ENCODE measurements at regions not wholly inside any gene's neighbourhood (a gene's known extent, or its start where the extent isn't known, plus 50 kb on each side); places are given as distances from the start of the nearest gene placed in this dataset.
A peak's percentile ranks its signal among the peaks of the same experiment; 100 is the strongest.
"Not testable (repeated sequence)": the region's sequence is repeated elsewhere in the genome, so short reads cannot be mapped to it uniquely, and the experiment has no call there.

DNA sequence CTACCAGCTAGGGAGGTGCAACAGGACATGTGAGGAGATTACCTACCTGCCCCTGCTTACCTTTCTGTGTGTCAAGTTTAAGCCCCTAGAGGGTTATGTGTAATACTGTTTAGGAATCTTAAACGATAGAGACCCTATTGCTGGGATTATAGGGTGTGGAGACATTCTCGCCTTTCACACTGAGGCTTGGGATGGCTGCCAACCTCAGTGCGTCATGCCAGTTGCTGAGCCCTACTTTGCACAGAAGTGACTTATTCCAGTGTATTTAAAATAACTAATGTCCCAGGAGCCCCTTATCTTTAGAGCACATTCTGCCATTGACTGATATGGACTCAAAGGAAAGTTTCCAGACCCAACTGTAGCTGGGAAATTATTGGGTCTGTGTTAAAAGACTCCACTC, 76.6 kb upstream of the XPA start:
- H3K36me3 ChIP-seq (ENCODE audit: control insufficient read depth in 1 of 2, insufficient read depth in 2 of 2, low read length in 2 of 2) = no peaks in the 10 kb centered on the region
- H3K4me1 ChIP-seq (ENCODE audit: control insufficient read depth in 1 of 2, insufficient read depth in 2 of 2, low read length in 2 of 2) = peaks cover 0 to 7% of the 10 kb centered on the region in 2 donors
- no peak overlapping the region for H3K4me3 ChIP-seq (ENCODE audit: low read depth in 1 of 2, low read length in 2 of 2)
- no peak overlapping the region for H3K27ac ChIP-seq (ENCODE audit: low read length)
- H3K27me3 ChIP-seq (ENCODE audit: low read depth, low read length) = no peaks in the 10 kb centered on the region
- H3K9me3 ChIP-seq (ENCODE audit: control insufficient read depth in 1 of 2, low read length in 2 of 2) = peaks cover 0 to 10% of the 10 kb centered on the region in 2 donors

DNA sequence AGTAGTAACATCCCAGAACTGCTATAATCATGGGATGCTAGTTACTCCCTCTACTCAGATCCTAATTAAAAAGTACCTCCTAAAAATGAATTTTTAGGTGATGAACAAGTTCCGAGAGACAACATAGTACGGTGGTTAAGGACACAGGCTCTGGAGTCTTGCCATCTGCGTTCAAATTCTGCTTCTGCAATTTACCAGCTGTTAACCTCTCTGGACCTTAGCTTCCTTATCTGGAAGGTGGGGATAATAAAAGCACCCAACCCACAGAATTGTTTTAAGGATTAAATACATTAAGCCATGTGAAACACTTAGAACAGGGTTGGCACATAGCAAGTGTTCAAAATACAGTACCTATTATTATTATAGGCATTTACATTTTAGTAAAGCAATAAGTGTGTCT, 77.5 kb upstream of the XPA start:
- Histone ChIP-seq H3K4me1 (ENCODE audit: control insufficient read depth in 1 of 2, insufficient read depth in 2 of 2, low read length in 2 of 2) (peaks cover 0 to 7% of the 10 kb centered on the region in 2 donors), H3K9me3 (ENCODE audit: control insufficient read depth in 1 of 2, low read length in 2 of 2) (peaks cover 0 to 18% of the 10 kb centered on the region in 2 donors), H3K36me3 (ENCODE audit: control insufficient read depth in 1 of 2, insufficient read depth in 2 of 2, low read length in 2 of 2) (no peaks in the 10 kb centered on the region), H3K4me3 (ENCODE audit: low read depth in 1 of 2, low read length in 2 of 2) (no peak overlapping the region), H3K27ac (ENCODE audit: low read length) (no peak overlapping the region), H3K27me3 (ENCODE audit: low read depth, low read length) (no peaks in the 10 kb centered on the region)

DNA sequence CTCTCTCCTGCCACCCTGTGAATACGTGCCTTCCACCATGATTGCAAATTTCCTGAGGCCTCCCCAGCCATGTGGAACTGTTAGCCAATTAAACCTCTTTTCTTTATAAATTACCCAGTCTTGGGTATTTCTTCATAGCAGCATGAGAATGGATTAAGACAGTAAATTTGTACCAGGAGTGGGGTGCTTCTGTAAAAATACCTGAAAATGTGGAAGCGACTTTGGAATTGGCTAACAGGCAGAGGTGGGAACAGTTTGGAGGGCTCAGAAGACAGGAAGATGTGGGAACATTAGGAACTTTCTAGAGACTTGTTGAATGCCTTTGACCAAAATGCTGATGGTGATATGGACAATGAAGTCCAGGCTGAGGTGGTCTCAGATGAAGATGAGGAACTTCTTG, 74.3 kb upstream of the FOXE1 start:
- not testable (repeated sequence) for H3K27me3 ChIP-seq (ENCODE audit: low read depth, low read length); H3K4me1 ChIP-seq (ENCODE audit: control insufficient read depth in 1 of 2, insufficient read depth in 2 of 2, low read length in 2 of 2); H3K27ac ChIP-seq (ENCODE audit: low read length); H3K36me3 ChIP-seq (ENCODE audit: control insufficient read depth in 1 of 2, insufficient read depth in 2 of 2, low read length in 2 of 2)
- peaks cover 0 to 19% of the 10 kb centered on the region in 2 donors for H3K9me3 ChIP-seq (ENCODE audit: control insufficient read depth in 1 of 2, low read length in 2 of 2)
- peak overlapping the region in 1 of 2 donors; percentile 19 for H3K4me3 ChIP-seq (ENCODE audit: low read depth in 1 of 2, low read length in 2 of 2)

DNA sequence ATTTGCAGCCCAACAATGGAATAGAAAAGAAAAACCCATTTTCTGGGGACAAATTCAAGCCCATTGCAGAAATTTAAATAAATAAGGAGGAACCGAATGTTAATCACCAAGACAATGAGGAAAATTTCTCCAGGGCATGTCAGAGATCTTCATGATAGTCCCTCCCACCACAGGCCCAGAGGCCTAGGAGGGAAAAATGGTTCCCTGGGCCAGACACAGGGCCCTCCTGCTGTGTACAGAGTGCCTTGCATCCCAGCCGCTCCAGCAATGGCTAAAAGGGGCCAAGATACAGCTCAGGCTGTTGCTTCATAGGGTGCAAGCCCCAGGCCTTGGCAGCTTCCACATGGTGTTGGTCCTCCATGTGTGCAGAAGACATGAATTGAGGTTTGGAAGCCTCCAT, 73.4 kb upstream of the FOXE1 start:
- H3K36me3 ChIP-seq (ENCODE audit: control insufficient read depth in 1 of 2, insufficient read depth in 2 of 2, low read length in 2 of 2) = no peaks in the 10 kb centered on the region
- H3K27ac ChIP-seq (ENCODE audit: low read length) = no peak overlapping the region
- H3K4me1 ChIP-seq (ENCODE audit: control insufficient read depth in 1 of 2, insufficient read depth in 2 of 2, low read length in 2 of 2) = no peaks in the 10 kb centered on the region
- no peaks in the 10 kb centered on the region for H3K27me3 ChIP-seq (ENCODE audit: low read depth, low read length)
- no peak overlapping the region for H3K4me3 ChIP-seq (ENCODE audit: low read depth in 1 of 2, low read length in 2 of 2)
- H3K9me3 ChIP-seq (ENCODE audit: control insufficient read depth in 1 of 2, low read length in 2 of 2) = peaks cover 0 to 19% of the 10 kb centered on the region in 2 donors

DNA sequence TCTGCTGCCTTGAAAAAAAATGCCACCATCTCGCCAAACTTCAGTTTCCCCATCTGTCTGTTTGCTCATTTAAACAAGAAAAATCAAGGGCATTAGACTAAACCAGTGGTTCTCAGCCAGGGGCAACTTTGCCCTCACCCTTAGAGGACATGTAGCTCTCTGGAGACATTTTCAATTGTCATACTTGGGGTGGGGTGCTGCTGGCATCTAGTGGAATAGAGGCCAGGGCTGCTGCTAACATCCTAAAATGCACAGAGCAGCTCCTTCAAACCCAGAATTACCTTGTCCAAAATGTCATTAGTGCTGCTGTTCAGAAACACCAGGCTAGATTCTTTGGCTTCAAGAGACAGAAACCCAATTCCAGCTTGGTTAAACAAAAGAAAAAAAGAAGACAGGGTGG, 71.1 kb upstream of the FOXE1 start:
- no peaks in the 10 kb centered on the region for H3K36me3 ChIP-seq (ENCODE audit: control insufficient read depth in 1 of 2, insufficient read depth in 2 of 2, low read length in 2 of 2)
- no peaks in the 10 kb centered on the region for H3K4me1 ChIP-seq (ENCODE audit: control insufficient read depth in 1 of 2, insufficient read depth in 2 of 2, low read length in 2 of 2)
- H3K9me3 ChIP-seq (ENCODE audit: control insufficient read depth in 1 of 2, low read length in 2 of 2) = peaks cover 0 to 19% of the 10 kb centered on the region in 2 donors
- no peak overlapping the region for H3K27ac ChIP-seq (ENCODE audit: low read length)
- no peak overlapping the region for H3K4me3 ChIP-seq (ENCODE audit: low read depth in 1 of 2, low read length in 2 of 2)
- no peaks in the 10 kb centered on the region for H3K27me3 ChIP-seq (ENCODE audit: low read depth, low read length)

DNA sequence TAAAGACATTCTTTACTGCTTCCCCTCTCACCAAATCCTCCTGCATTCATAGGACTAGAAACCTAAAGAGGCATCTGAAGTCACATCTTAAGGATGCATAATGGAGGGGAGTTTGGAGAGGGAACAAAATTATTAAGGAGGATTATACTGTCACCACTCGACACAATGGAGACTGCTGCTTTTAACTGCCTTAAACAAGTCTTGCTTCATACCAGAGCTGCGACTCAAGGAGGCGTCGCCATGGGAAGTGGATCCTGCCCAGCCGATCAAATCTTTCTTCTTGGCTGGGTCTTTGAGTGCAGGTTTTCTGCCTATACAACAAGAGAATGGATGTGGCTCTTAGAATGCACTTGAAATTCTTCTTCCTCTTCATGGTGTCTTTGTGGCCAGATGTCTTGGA, 66.7 kb upstream of the FOXE1 start:
- Histone ChIP-seq H3K27me3 (ENCODE audit: low read depth, low read length) (no peaks in the 10 kb centered on the region), H3K4me1 (ENCODE audit: control insufficient read depth in 1 of 2, insufficient read depth in 2 of 2, low read length in 2 of 2) (no peaks in the 10 kb centered on the region), H3K27ac (ENCODE audit: low read length) (no peak overlapping the region), H3K36me3 (ENCODE audit: control insufficient read depth in 1 of 2, insufficient read depth in 2 of 2, low read length in 2 of 2) (no peaks in the 10 kb centered on the region), H3K9me3 (ENCODE audit: control insufficient read depth in 1 of 2, low read length in 2 of 2) (no peaks in the 10 kb centered on the region), H3K4me3 (ENCODE audit: low read depth in 1 of 2, low read length in 2 of 2) (no peak overlapping the region)

DNA sequence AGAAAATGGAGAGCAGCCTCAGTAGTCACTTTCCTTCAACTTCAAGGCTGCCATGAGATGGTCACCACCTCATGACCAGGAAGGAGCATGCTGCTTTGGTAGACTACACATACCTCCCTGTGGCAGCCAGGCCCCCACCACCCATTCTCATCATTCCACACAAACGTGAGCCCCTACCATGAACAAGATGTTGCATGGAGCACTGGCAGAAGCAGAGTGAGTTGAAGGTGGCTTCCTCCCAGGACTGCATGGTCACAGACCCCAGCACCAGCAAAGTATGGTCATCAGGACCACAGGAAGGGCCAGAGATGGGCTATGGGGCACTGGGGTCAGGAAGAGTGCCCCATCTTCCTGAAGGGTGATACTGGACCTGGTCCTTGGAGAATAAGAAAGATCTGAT, 65.5 kb upstream of the FOXE1 start:
- H3K27me3 ChIP-seq (ENCODE audit: low read depth, low read length) = no peaks in the 10 kb centered on the region
- H3K27ac ChIP-seq (ENCODE audit: low read length) = no peak overlapping the region
- no peaks in the 10 kb centered on the region for H3K9me3 ChIP-seq (ENCODE audit: control insufficient read depth in 1 of 2, low read length in 2 of 2)
- H3K36me3 ChIP-seq (ENCODE audit: control insufficient read depth in 1 of 2, insufficient read depth in 2 of 2, low read length in 2 of 2) = no peaks in the 10 kb centered on the region
- H3K4me3 ChIP-seq (ENCODE audit: low read depth in 1 of 2, low read length in 2 of 2) = no peak overlapping the region
- H3K4me1 ChIP-seq (ENCODE audit: control insufficient read depth in 1 of 2, insufficient read depth in 2 of 2, low read length in 2 of 2) = no peaks in the 10 kb centered on the region

DNA sequence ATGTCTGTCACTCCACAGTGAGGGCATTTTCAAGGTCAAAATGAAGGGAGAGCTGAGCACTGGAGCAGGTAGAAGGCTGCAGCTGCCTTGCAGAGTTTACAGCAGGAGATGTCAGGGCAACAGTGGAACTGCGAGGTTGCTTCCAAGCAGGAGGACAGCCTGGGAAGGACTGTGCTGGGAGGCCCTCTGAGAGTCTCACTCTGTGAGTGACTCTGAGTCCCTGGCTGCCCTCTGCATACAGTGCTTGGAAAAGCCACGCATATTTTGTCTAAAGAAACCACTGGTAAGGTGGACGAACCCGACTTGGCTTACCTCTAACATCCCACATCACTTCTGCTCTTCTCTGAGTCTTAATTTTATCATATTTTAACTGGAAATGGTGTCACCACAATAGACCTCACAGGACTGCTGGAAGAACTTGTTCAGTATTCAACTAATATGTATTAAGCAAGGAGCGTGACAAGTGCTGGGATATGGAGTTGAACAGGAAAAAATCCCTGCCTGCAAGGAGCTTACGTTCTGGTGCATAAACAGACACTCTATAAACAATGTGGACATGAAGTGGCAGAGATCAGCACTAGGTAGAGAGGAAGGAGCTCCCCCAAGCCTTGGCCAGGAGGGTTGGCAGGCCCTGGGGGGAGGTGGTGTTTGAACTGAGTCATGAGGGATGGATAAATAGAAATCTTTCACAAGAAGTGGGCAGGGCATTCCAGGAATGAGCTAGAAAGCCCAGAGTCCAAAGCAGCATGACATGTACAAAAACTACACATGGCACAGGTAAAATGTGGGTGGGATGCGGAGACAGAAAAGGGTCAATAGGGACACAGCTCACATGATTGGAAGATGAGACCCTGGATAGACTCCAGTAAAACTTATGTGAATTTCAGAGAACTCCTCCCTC, 64.0 kb upstream of the FOXE1 start:
- Histone ChIP-seq H3K27ac (ENCODE audit: low read length) (no peak overlapping the region), H3K4me3 (ENCODE audit: low read depth in 1 of 2, low read length in 2 of 2) (no peak overlapping the region), H3K4me1 (ENCODE audit: control insufficient read depth in 1 of 2, insufficient read depth in 2 of 2, low read length in 2 of 2) (no peaks in the 10 kb centered on the region)

DNA sequence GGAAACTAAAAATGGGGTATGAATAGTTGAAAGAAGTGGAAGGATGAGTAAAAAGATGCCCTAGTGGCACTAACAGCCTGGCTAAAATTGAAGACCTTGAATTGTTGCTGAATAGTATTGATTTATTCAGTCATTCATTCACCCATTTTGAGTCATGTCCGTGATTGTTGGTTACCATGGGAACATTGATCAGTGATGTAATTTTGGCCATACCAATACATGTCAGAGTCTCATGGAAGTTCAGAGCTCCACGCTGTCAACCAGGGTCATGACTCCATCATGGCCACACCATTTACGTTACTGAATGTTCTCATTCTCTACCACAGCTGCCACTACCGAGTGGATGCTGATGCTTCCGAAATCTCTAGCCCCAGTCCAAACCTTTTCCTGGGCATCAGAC, 62.5 kb upstream of the FOXE1 start:
- H3K4me1 ChIP-seq (ENCODE audit: control insufficient read depth in 1 of 2, insufficient read depth in 2 of 2, low read length in 2 of 2) = no peaks in the 10 kb centered on the region
- H3K36me3 ChIP-seq (ENCODE audit: control insufficient read depth in 1 of 2, insufficient read depth in 2 of 2, low read length in 2 of 2) = no peaks in the 10 kb centered on the region
- no peaks in the 10 kb centered on the region for H3K9me3 ChIP-seq (ENCODE audit: control insufficient read depth in 1 of 2, low read length in 2 of 2)
- no peak overlapping the region for H3K27ac ChIP-seq (ENCODE audit: low read length)
- H3K27me3 ChIP-seq (ENCODE audit: low read depth, low read length) = no peaks in the 10 kb centered on the region
- H3K4me3 ChIP-seq (ENCODE audit: low read depth in 1 of 2, low read length in 2 of 2) = no peak overlapping the region

More for the DNA sequence above, 64.0 kb upstream of the FOXE1 start:
- Histone ChIP-seq H3K9me3 (ENCODE audit: control insufficient read depth in 1 of 2, low read length in 2 of 2) (no peaks in the 10 kb centered on the region), H3K27me3 (ENCODE audit: low read depth, low read length) (no peaks in the 10 kb centered on the region), H3K36me3 (ENCODE audit: control insufficient read depth in 1 of 2, insufficient read depth in 2 of 2, low read length in 2 of 2) (no peaks in the 10 kb centered on the region)

DNA sequence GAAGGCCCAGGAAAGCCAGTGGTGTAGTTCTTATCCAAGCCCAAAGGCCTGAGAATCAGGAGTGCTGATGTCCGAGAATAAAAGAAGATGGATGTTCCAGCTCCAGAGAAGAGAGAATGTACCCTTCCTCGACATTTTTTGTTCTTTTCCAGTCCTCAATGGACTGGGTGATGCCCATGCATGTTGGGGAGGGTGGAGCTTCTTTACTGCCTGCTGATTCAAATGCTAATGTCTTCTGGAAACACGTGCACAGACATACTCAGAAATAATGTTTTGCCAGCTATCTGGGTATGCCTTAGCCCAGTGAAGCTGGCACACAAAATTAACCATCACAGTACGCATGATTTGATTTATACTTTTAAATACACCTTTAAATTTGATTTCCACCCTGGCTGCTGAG, 61.5 kb upstream of the FOXE1 start:
- Histone ChIP-seq H3K4me3 (ENCODE audit: low read depth in 1 of 2, low read length in 2 of 2) (no peak overlapping the region), H3K27ac (ENCODE audit: low read length) (no peak overlapping the region), H3K4me1 (ENCODE audit: control insufficient read depth in 1 of 2, insufficient read depth in 2 of 2, low read length in 2 of 2) (no peaks in the 10 kb centered on the region), H3K27me3 (ENCODE audit: low read depth, low read length) (no peaks in the 10 kb centered on the region), H3K36me3 (ENCODE audit: control insufficient read depth in 1 of 2, insufficient read depth in 2 of 2, low read length in 2 of 2) (no peaks in the 10 kb centered on the region), H3K9me3 (ENCODE audit: control insufficient read depth in 1 of 2, low read length in 2 of 2) (no peaks in the 10 kb centered on the region)

DNA sequence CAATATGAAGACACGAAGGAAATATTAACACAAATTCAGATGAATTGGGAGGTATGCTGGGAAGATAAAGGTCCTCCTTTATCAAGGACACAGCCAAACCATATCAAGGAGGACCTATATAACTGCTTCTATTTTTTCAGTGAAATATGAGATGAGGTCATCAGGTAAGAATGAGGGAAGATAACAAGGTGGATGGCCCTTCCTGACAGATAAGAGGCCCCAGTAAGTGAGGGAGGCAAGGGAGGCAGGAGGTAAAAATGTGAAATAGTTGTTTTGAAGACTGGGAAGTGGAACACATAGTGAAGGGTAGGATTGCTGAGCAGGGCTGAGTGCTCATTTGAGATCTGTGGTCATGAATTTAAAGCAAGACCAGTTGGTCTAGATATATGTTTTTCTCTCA, 60.0 kb upstream of the FOXE1 start:
- H3K36me3 ChIP-seq (ENCODE audit: control insufficient read depth in 1 of 2, insufficient read depth in 2 of 2, low read length in 2 of 2) = no peaks in the 10 kb centered on the region
- no peak overlapping the region for H3K4me3 ChIP-seq (ENCODE audit: low read depth in 1 of 2, low read length in 2 of 2)
- no peaks in the 10 kb centered on the region for H3K27me3 ChIP-seq (ENCODE audit: low read depth, low read length)
- no peak overlapping the region for H3K27ac ChIP-seq (ENCODE audit: low read length)
- H3K9me3 ChIP-seq (ENCODE audit: control insufficient read depth in 1 of 2, low read length in 2 of 2) = no peaks in the 10 kb centered on the region
- no peaks in the 10 kb centered on the region for H3K4me1 ChIP-seq (ENCODE audit: control insufficient read depth in 1 of 2, insufficient read depth in 2 of 2, low read length in 2 of 2)

DNA sequence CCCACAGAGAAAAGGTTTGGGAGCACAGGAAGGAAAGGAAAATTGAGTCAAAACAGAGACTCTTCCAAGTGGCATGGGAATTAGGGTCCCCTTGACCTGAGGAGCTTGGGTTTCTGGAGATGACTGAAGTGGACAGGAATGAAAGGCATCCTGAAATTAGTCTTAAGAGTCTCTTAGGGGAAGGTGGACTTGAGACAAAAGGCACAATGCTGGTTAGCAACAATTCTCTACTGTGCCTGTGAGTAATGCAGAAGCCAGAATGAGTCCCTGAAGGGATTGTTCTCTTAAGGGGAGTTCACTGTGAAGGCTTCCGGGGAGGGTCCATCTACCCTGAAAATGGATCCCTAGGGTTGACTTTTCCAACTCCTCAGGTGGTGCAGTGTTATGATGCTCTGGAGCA, 58.4 kb upstream of the FOXE1 start:
- H3K4me3 ChIP-seq (ENCODE audit: low read depth in 1 of 2, low read length in 2 of 2) = no peak overlapping the region
- H3K27me3 ChIP-seq (ENCODE audit: low read depth, low read length) = no peaks in the 10 kb centered on the region
- H3K27ac ChIP-seq (ENCODE audit: low read length) = no peak overlapping the region
- no peaks in the 10 kb centered on the region for H3K9me3 ChIP-seq (ENCODE audit: control insufficient read depth in 1 of 2, low read length in 2 of 2)
- H3K36me3 ChIP-seq (ENCODE audit: control insufficient read depth in 1 of 2, insufficient read depth in 2 of 2, low read length in 2 of 2) = no peaks in the 10 kb centered on the region
- H3K4me1 ChIP-seq (ENCODE audit: control insufficient read depth in 1 of 2, insufficient read depth in 2 of 2, low read length in 2 of 2) = no peaks in the 10 kb centered on the region

All from muscle layer of duodenum (tissue), 2 donors.